Kidney glomerular epithelial cell (primary cell): ENCODE measurements at regions not wholly inside any gene's neighbourhood (a gene's known extent, or its start where the extent isn't known, plus 50 kb on each side); places are given as distances from the start of the nearest gene placed in this dataset.
"Not testable (repeated sequence)": the region's sequence is repeated elsewhere in the genome, so short reads cannot be mapped to it uniquely, and the experiment has no call there.

ENCODE experiments used
- DNase-seq: peaks from one replicate; lab custom pipeline; 2025; lab: John Stamatoyannopoulos, UW

DNA sequence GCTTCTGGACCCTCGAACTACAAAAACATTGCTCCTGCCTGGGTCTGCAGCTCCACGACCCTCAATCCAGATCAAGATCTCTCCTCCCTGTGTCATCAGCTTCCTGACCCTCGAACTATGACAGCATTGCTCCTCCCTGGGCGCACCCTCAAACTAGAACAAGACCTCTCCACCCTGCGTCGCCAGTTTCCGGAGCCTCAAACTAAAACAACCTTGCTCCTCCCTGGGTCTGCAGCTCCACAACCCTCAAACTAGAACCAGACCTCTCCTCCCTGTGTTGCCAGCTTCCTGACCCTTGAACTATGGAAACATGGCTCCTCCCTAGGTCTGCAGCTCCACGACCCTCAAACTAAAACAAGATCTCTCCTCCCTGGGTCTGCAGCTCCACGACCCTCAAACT, 339.7 kb upstream of the SULF2 start:
- DNase-seq, result no peak

DNA sequence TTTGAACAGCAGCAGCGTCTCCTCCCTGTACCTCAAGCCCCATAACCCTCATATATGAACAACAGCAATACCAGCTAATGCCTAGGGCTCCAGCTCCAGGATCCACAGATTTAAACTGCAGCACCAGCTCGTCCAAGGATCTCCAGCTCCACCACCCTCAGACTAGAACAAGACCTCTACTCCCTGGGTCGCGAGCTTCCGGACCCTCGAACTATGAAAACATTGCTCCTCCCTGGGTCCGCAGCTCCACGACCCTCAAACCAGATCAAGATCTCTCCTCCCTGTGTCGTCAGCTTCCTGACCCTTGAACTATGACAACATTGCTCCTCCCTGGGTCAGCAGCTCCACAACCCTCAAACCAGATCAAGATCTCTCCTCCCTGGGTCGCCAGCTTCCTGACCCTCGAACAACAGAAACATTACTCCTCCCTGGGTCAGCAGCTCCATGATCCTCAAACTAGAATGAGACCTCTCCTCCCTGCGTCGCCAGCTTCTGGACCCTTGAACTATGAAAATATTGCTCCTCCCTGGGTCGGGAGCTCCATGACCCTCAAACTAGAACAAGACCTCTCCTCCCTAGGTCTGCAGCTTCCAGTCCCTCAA, 339.0 kb upstream of the SULF2 start:
- no peak for DNase-seq

DNA sequence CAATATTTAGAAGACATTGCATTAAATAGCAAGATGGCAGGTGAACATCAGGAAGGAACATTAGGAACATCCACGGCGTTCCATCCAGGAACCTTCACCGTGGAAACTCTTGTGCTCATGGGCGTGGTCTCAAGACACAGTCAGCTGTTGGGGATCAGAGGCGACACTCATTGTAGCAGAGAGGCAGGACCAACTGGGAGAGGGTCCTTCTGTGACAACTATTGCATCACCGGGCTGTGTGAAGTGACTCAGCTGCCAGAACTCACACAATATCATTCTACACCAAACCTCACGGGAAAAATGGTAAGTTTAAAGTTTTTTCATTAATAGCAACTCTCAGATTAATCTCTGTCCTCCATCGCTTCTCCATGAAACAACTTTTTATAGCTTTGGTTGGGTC, 334.8 kb upstream of the SULF2 start:
- DNase-seq, result no peak

DNA sequence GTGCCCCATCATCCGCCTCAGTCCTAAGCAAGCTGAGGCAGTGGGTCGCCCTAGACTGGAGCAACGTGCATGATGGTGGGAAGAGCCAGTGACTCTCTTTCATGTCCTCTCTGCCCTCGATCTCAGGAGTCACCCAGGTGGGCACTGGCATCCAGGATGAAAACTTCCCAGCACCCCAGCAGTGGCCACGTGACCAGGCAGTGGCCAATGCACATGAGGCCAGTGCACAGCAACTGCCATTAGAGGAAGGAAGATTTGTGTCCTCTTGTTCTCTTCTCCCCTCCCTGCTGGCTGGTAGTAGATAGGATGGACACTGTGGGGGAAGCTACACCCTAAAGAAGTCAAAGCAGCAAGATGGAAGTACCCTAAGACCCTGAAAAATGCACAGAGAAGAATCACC, 334.1 kb upstream of the SULF2 start:
- DNase-seq, result not testable (repeated sequence)

DNA sequence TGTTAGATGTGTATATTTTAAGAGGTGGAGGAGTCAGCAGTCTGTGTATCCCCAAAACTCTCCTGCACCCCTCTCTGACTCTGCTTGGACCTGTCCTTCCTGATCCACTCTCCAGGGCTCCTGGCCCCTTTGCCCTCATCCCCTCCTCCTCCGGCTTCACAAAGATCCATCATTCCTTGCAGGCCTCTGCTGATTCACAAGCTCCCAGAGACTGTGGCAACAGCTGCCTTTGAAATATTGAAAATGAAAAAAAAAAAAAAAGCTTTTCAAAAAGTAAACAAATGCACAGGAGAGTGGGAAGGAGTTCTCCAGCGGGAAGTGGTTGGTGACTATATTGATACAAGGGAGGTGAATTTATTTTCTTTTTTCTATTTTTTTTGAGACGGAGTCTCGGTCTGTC, 330.2 kb upstream of the SULF2 start:
- no peak for DNase-seq

DNA sequence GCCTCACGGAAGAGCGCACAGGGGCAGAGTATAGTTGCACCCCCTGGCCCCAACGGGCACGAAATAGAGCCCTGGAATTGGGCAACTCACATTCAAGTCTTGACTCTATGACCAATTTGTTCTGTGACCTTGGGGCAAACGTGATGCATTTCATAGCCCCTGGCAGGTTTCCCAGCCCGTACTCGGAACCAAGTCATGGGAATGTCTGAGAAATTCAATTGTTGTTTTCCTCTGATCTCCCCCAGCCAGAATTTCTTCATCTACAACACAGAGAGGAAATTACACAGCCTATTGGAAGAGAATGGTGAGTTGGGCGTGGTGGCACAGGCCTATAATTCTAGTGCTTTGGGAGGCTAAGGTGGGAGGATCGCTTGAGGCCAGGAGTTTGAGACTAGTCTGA, 322.3 kb upstream of the SULF2 start:
- DNase-seq, result no peak

DNA sequence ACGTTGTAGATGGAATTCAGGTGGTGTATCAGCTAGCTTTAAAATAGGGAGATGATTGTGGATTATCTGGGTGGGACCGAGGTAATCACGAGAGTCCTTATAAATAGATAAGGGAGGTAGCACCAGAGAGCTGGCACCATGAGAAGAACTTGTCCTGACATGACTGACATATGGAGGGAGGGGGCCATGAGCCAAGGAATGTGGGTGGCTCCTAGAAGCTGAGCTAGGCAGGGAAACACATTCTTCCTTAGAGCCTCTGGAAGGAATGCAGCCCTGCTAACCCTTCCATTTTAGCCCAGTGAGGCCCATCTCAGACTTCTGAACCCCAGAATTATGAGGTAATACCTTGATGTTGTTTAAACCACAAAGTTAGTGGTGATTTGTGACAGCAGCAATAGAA, 321.1 kb upstream of the SULF2 start:
- no peak for DNase-seq

DNA sequence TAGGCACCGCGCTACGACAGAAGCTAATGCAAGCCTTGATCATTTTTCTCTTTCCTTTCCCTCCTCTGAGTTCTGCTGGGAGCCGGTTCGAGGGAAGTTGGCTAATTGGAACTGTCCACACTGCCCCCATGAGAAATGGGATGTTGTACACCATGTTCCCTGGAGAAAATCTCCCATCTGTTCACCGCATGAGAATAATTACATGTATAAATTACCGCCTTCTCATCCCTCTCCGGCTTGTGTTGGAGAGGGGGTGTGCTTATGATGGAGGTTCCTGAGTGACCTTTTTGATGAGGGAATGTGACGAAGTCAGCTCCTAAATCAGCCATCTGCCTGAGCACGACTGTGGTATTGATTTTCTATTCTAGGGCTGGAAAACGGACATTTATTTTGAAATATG, 320.2 kb upstream of the SULF2 start:
- no peak for DNase-seq

DNA sequence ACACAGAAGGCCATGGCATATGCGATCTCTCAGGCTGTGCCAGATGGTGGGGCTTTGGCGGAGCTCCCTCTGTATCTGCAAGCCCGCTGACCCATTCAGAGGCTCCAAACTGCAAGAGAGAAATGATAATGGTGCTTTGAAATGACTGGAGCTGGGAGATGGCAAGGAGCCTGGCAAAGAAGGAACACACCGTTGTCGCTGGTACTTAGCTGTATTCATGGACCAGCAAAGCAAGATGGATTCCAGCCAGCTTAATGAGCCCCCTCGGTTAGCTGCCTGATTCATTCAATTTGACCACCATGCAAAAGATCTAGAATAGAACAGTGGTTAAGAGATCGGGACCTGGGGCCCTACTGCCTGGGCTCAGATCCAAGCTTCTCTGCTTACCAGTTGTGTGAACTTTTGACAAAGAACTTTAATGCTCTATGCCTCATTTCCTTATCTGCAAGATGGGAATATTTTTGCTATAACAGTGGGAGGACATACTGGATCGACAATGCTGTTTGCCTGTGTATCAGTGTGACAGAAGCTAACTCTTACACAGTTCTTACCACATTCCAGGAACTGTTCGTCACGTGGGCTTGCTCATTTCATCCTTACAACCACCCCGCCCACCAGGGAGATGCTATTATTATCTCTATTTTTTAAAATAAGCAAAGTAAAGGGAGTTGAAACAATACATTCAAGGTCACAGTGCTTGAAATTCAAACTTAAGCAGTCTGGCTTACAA, 317.8 kb upstream of the SULF2 start:
- no peak for DNase-seq

DNA sequence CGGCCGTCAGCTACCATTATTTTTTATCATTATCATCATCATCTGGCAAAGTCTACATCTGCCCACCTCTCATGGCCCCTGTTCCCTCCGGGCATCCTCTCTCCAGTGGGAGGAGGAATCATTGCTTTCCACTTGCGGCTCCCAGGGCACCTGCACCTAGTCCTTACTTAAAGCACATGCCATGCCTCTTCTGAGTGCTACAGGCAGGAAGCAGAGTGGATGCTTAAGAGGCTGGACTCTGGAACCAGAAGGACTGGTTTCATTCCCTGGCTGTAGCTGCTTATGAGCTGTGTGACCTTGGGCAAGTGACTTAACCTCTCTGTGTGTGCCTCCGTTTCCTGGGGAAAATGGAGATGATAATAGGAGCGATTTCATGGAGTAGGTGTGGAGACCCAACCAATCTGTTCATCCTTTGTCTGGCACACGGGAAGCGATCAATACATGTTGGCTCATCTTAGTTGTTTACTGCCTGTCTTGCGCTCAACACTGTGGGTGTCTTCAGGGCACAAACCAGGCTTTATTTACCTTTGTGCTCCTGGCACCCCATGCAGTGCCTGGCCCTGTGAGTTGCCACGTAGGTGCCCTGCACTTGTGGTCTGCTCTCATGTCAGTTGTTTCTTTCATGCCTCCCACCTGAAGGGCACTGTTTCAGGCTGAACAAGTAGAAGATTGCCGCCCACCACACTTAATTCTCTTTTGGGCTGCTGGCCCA, 317.0 kb upstream of the SULF2 start:
- no peak for DNase-seq

DNA sequence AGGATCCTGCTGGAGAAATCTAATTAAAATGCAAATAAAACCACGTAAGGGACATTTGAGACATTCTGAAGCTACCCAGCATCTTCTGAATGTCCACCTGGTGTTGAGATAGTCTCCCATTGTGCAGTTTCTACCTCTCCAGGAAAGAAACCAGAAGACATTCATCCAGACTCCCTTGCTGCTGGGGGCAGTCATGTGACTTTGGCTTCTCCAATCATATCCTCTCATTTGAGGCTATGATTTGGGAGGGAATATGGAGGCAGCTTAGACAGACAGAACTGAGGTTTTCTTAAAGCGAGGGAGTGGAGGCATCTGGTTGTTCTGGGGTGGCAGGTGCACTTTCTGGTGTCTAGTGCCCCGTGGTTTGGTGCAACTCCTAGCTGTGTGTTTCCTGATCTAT, 315.2 kb upstream of the SULF2 start:
- no peak for DNase-seq

DNA sequence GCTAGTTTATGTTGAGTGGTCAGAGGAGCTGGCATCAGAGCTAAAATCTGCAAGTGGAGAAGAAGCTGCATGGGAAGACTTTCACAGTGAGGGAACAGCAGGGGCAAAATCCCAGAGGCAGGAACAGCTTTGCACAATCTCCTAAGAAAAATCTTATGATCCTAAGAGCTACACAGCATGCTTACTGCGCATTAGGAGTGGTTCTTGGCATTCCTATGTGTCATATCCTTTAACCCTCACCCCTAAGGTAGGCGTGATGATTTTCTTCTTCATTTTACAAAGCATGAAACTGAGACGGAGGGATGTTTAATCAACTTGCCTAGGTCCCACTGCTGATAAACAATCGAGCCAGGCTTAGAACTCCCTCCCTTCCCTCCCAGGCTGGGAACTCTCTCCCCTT, 313.6 kb upstream of the SULF2 start:
- no peak for DNase-seq

DNA sequence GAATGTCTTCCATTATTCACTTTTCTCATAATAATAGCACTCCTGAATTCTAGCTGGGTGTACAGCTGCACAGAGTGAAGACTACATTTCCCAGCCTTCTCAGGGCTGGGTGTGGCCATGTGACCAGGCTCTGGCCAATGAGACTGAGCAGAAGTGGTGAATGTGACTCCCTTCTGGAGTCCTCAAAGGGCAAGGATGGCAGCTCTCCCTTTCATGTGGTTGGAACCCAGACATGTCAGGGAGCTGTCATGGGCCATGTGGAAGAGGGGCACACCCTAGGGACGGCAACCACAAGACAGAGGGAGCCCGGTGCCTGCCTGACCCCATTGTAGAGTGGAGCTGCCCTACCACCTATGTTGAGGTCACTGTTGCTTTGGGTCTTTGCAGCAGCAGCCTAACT, 312.8 kb upstream of the SULF2 start:
- no peak for DNase-seq

DNA sequence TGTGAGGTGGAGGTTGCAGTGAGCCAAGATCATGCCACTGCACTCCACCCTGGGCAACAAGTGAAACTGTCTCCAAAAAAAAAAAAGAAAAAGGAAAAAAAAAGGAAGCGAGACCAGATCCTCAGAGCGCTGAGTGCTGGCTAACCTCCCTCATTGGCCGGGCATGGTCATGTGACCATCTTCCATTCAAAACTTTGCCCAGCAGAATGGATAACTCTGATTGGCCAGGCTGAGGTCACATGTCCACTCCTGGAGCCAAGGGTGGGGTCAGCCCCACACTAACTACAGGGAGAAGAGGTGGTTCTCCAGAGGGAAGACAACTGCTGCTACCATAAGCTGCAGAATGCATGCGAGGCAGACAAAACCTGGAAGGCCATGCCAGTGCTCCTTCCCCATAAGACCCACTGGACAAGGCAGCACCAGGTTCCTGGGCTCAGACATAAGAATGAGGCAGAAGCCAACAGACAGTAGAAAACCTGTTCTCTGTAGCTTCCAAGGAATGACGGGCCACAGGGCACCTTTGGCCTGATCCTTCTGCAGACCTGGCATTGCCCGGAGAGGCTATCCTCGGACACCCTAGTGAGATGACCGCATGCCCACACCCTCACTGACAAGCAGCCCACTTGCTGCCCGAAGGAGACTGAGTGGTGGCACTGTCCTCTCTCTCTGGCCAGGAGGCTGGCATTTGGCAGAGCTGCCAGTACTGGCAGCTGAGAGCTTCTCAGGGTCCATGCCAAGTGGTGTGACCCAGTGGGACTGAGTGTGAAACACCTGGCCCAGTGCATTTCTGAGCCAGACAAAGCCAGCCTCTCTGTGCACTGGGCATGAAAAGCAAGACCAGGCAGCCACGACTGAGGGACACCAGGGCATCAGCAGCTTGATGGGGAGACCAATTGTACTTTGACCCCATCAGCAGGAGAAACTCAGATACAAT, 311.9 kb upstream of the SULF2 start:
- DNase-seq, result no peak

DNA sequence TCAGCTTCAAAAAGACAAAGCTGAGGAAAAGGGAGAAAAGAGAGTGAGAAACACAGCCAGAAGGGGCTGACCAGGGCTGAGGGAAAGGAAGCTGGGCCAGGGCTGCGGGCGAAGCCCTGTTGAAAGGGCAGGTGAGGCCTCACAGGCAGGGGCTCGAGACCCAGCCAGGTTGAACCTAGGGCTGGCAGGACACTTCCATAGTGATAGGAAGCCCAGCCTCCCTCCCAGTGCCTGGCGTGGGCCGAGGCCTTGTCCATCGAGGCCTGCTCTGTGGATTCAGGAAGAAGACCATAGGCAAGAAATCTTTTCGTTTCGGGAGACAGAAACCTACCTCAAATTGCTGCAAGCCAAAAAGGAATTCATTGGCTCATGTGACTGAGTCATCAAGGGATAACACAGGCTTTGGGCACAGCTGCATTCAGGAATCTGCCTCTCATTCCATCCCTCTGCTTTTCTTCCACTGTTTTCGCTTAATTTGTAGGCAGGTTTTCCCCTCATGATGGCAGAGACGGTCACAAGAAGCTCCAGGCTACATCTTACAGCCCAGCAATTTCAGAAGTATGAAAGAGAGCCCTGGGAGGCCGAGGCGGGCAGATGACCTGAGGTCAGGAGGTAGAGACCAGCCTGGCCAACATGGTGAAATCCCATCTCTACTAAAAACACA, 311.1 kb upstream of the SULF2 start:
- DNase-seq, result no peak

DNA sequence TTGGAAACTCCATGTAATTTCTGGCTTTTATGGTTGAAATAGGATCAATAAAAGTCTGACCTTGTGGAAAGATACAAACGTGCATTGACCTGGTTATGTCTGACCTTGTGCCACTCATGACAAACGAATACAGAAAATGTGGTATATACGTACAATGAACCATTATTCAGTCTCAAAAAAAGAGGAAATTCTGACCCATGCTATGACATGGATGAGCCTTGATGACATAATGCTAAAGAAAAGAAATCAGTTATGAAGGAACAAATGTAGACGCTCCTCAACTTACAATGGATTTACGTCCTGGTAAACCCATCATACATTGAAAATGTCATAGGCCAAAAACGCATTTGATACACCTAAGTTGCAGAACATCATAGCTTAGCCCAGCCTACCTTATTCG, 309.7 kb upstream of the SULF2 start:
- DNase-seq, result no peak

DNA sequence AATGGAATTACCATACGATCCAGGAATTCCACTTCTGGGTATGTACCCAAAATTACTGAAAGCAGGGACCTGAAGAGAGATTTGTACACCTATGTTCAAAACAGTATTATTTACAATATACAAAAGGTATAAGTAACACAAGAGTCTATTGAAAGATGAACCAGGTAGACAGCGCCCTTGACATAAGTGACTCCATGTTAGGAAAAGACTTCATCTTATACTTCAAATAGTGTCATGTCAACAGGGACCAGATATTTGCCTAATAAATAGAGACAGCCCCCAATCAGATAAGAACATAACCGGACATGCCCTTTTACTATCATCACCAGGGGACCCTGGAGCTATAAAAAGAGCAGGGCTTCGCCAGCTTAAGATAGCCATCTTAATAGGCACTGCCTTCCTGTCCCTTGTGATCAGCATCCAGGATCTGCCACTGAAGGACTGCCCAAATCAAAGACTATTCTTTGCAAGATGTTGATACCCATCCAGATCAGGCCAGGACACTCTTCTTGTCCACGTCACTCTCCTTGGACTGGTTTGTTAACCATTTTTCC, 309.0 kb upstream of the SULF2 start:
- no peak for DNase-seq

DNA sequence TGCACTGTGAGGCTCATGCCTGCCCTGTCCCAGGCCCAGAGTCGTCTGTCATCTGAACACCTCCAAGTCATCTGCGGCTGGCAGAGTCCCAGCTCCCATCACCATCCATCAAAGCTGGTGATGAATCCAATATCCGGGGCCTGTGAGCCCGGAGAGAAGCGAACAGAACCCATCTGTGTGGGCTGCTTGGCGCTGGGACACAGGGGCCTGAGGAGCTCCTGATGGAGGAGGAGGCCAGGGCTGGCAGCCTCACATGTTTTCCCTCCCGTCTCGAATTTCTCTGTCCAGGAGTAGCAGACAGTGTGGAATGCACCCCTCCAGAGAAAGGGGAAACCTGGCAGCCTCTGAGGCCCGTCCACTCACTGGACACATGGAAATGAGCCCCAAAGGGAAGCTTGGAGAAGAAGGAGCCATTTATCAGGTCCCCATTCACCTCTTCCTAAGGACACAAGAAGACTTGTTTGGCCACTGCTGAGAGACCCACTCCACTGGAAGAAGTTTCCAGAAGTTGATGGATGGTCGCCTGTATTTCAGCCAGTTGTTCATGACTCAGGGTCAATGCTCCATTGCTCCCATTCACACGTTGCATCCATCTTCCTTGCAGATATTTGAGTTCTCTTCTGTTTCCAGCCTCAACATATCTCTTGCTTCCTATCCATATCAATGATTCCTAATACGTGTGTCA, 307.5 kb upstream of the SULF2 start:
- DNase-seq, result no peak

DNA sequence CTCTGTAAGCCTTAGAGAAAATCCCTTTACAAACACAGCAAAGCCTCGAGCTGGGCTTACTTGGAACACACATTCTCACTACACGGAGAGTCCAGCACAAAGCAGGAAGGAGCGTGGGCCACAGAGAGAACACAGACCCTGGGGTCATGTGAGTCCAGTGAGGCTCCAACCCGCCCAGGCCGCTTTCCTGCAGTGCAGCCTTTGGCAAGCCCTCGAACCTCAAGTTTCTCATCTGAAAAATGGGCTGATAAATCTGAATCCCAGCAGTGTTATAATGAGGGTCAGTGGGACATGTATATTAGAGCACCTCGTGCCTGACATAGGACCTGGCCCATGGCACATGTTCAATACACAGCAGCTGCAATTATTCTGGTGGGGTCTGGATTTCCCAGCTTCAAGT, 305.5 kb upstream of the SULF2 start:
- DNase-seq, result no peak

DNA sequence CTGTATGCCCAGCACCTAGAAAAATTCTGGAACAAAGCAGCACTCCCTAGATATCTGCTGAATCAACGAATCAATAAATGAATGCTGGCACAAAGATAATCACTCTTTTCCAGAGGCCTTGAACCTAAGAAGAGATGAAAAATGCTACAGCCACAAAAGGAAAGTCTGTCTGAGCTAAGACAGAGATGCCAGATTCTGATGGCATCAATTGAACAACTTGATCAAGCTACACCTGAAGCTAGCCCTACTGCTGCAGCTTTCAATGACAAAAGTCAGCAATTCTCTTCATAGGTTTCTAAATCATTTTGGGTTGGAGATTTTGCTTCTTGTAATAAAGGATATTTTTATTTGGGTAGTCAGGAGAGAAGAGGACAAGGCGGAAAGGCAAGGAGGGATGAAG, 305.0 kb upstream of the SULF2 start:
- no peak for DNase-seq

DNA sequence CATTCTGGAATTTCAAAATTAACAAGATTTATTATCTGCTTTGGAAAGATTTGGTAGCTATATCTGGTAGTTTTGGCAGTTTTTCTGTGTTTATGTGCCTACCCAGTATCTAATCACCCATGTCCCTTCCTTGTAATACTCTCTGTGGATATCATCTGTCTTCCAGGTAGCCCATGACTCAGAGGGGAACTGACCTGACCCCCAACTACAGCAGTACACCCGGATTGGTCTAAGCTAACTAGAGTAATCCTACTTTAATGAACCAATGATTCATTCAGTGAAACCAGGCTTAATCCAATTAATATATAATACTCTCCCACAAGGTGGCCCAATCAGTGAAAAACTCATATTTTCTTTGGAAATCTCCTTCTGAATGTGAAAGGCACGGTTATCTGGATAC, 295.3 kb upstream of the SULF2 start:
- no peak for DNase-seq
